ENCODE measurements at regions not wholly inside any gene's neighbourhood (a gene's known extent, or its start where the extent isn't known, plus 50 kb on each side); places are given as distances from the start of the nearest gene placed in this dataset.
"Not testable (repeated sequence)": the region's sequence is repeated elsewhere in the genome, so short reads cannot be mapped to it uniquely, and the experiment has no call there.

GRCh38 chrY:12310832-12311231 is 390.2 kb upstream of the USP9Y start:
- Histone ChIP-seq H3K4me2 (ENCODE audit: low read length) (no peak overlapping the region), H3K27ac (ENCODE audit: low read length) (no peak overlapping the region), H4K20me1 (ENCODE audit: insufficient read depth) (no peaks in the 10 kb centered on the region), H3K4me3 (ENCODE audit: low read length) (no peak overlapping the region), H3K9me3 (ENCODE audit: low read length) (no peaks in the 10 kb centered on the region), H3K27me3 (ENCODE audit: insufficient read depth, low read depth, low read length) (no peaks in the 10 kb centered on the region), H3K9ac (ENCODE audit: low read length) (no peak overlapping the region), H3K36me3 (ENCODE audit: insufficient read depth, low read length) (no peaks in the 10 kb centered on the region), H3K9me2 (ENCODE audit: insufficient read depth, low read length) (no peaks in the 10 kb centered on the region), H3K79me2 (replicated peaks; ENCODE audit: insufficient read depth, low read length) (no peaks in the 10 kb centered on the region), H3F3A (ENCODE audit: insufficient read depth, low read length, poor library complexity, severe bottlenecking) (no peaks in the 10 kb centered on the region), H2AFZ (ENCODE audit: low read depth, low read length) (no peak overlapping the region)
- TF ChIP-seq EP300 (conservative IDR thresholded peaks at IDR 0.05; ENCODE audit: poor library complexity, severe bottlenecking) (no peak), EZH2 (IDR thresholded peaks at IDR 0.05; ENCODE audit: borderline replicate concordance, insufficient read depth, low read length, poor library complexity, severe bottlenecking) (no peak), MXI1 (conservative IDR thresholded peaks at IDR 0.05; ENCODE audit: poor library complexity, severe bottlenecking) (no peak), TAF1 (IDR thresholded peaks at IDR 0.05; ENCODE audit: low read depth) (no peak), POLR2AphosphoS5 (IDR thresholded peaks at IDR 0.05) (no peak), RAD21 (conservative IDR thresholded peaks at IDR 0.05) (no peak), SMC3 (conservative IDR thresholded peaks at IDR 0.05; ENCODE audit: poor library complexity) (no peak), REST (IDR thresholded peaks at IDR 0.05; ENCODE audit: borderline replicate concordance) (no peak), CTCF (IDR thresholded peaks at IDR 0.05; ENCODE audit: poor library complexity, severe bottlenecking) (no peak)

- H3K79me2 ChIP-seq (replicated peaks; ENCODE audit: insufficient read depth, low read length) = no peaks in the 10 kb centered on the region
- H3K4me3 ChIP-seq (ENCODE audit: low read length) = no peak overlapping the region
- no peaks in the 10 kb centered on the region for H3K27me3 ChIP-seq (ENCODE audit: insufficient read depth, low read depth, low read length)
- no peak overlapping the region for H2AFZ ChIP-seq (ENCODE audit: low read depth, low read length)
- no peaks in the 10 kb centered on the region for H3K36me3 ChIP-seq (ENCODE audit: insufficient read depth, low read length)
- no peak overlapping the region for H3K27ac ChIP-seq (ENCODE audit: low read length)
- H3F3A ChIP-seq (ENCODE audit: insufficient read depth, low read length, poor library complexity, severe bottlenecking) = no peaks in the 10 kb centered on the region
- H4K20me1 ChIP-seq (ENCODE audit: insufficient read depth) = no peaks in the 10 kb centered on the region
- TF ChIP-seq SMC3 (conservative IDR thresholded peaks at IDR 0.05; ENCODE audit: poor library complexity) (no peak), CTCF (IDR thresholded peaks at IDR 0.05; ENCODE audit: poor library complexity, severe bottlenecking) (no peak), EZH2 (IDR thresholded peaks at IDR 0.05; ENCODE audit: borderline replicate concordance, insufficient read depth, low read length, poor library complexity, severe bottlenecking) (no peak), RAD21 (conservative IDR thresholded peaks at IDR 0.05) (no peak), REST (IDR thresholded peaks at IDR 0.05; ENCODE audit: borderline replicate concordance) (no peak), EP300 (conservative IDR thresholded peaks at IDR 0.05; ENCODE audit: poor library complexity, severe bottlenecking) (no peak), POLR2AphosphoS5 (IDR thresholded peaks at IDR 0.05) (no peak), MXI1 (conservative IDR thresholded peaks at IDR 0.05; ENCODE audit: poor library complexity, severe bottlenecking) (no peak), TAF1 (IDR thresholded peaks at IDR 0.05; ENCODE audit: low read depth) (no peak)
- H3K9ac ChIP-seq (ENCODE audit: low read length) = no peak overlapping the region
- no peaks in the 10 kb centered on the region for H3K9me3 ChIP-seq (ENCODE audit: low read length)
- H3K4me2 ChIP-seq (ENCODE audit: low read length) = no peak overlapping the region
- no peaks in the 10 kb centered on the region for H3K9me2 ChIP-seq (ENCODE audit: insufficient read depth, low read length)
Observed at GRCh38 chrY:12327751-12328150, 373.3 kb upstream of the USP9Y start.

DNA sequence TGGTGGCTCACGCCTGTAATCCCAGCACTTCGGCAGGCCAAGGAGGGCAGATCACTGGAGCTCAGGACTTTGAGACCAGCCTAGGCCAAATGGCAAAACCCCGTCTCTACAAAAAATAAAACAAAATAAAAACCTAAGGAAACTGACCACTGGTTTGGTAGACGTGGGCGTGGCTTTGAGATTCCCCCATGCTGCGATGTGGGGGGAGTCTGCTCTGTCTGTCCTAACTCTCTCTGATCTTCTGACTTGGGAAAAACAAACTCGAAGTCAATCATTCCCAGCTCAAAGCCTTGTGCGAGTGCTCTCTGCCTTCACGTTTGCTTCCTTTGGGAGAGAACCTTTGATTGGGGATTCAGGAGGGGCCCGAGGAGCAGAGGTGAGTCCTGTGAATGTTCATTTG is 369.1 kb upstream of the USP9Y start:
- not testable (repeated sequence) for H3K27ac ChIP-seq (ENCODE audit: low read length); H2AFZ ChIP-seq (ENCODE audit: low read depth, low read length); H3K36me3 ChIP-seq (ENCODE audit: insufficient read depth, low read length); H3K79me2 ChIP-seq (replicated peaks; ENCODE audit: insufficient read depth, low read length); H3K9me2 ChIP-seq (ENCODE audit: insufficient read depth, low read length); H3K27me3 ChIP-seq (ENCODE audit: insufficient read depth, low read depth, low read length); H4K20me1 ChIP-seq (ENCODE audit: insufficient read depth); H3K4me3 ChIP-seq (ENCODE audit: low read length); H3K9me3 ChIP-seq (ENCODE audit: low read length); H3F3A ChIP-seq (ENCODE audit: insufficient read depth, low read length, poor library complexity, severe bottlenecking); H3K4me2 ChIP-seq (ENCODE audit: low read length); H3K9ac ChIP-seq (ENCODE audit: low read length)
